ENCODE measurements at regions not wholly inside any gene's neighbourhood (a gene's known extent, or its start where the extent isn't known, plus 50 kb on each side); places are given as distances from the start of the nearest gene placed in this dataset.

DNA sequence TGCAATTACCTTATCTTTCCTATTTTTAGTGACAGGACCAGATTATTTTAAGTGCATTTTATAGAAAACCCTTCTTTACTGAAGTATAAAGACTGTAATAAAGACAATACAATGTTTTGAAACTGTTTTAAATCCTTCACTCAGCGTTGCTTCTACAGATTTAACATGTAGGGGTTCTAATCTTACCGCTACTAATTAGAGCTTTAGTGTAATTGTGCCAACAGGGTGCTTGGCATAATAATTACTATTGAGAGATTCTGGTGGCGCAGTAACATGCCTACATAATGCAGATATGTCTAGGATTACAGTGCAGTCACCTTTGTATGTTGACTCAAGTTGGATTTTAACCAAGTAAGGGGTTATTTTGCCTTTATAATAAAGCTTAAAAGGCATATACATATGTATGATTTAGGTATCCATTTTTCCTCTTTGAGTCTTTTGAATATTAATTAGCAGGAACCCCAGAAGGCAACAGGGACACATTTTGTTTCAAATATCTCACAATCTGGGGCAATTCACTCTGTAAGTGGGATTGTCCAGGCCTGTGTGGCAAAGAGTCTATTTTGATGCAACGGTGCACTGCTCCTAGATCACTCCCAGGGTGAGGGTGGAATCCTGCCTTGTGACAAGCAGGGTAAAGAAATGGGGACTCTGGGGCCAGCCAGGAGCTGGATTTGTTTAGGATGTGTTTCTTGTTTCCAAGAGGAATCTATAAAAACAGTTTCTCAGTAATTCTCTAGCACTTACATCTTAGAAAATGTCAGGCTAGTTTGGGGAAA is 604.7 kb upstream of the SALL1 start:
- DNase-seq (ENCODE audit: extremely low read depth in 1 of 2, low read depth in 1 of 2): no peak

- no peak for DNase-seq (ENCODE audit: extremely low read depth in 1 of 2, low read depth in 1 of 2)
Measured at GRCh38 chr16:51755039-51755501, 604.0 kb upstream of the SALL1 start.

- no peak for DNase-seq (ENCODE audit: extremely low read depth in 1 of 2, low read depth in 1 of 2)
Measured at GRCh38 chr16:51753467-51754127, 602.5 kb upstream of the SALL1 start.

GRCh38 chr16:51752438-51752995 is 601.4 kb upstream of the SALL1 start:
- no peak for DNase-seq (ENCODE audit: extremely low read depth in 1 of 2, low read depth in 1 of 2)

- no peak for DNase-seq (ENCODE audit: extremely low read depth in 1 of 2, low read depth in 1 of 2)
Measured at GRCh38 chr16:51747329-51747728, 596.3 kb upstream of the SALL1 start.

DNA sequence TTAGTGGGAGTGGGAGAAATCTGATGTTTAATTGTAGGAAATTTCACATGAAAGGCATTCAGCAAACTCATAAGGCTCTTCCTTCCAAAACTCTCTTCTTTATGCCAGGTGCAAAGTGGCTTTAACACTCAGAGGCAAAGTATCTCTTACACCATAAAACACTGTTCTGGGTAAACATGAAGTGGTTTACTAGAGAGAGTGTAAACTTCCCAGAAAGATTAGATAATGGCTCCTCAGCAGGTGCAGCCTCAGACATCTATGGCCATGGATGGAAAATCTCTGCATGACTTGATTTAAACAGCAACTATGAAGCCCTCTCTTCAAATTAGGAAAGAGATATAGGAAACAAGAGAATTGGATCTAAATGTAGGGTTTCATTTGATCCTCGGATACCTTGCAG is 583.1 kb upstream of the SALL1 start:
- no peak for DNase-seq (ENCODE audit: extremely low read depth in 1 of 2, low read depth in 1 of 2)

GRCh38 chr16:51733181-51733580 is 582.1 kb upstream of the SALL1 start:
- no peak for DNase-seq (ENCODE audit: extremely low read depth in 1 of 2, low read depth in 1 of 2)

GRCh38 chr16:51731160-51731559 is 580.1 kb upstream of the SALL1 start:
- DNase-seq (ENCODE audit: extremely low read depth in 1 of 2, low read depth in 1 of 2): no peak

GRCh38 chr16:51723036-51723724 is 572.1 kb upstream of the SALL1 start:
- no peak for DNase-seq (ENCODE audit: extremely low read depth in 1 of 2, low read depth in 1 of 2)

GRCh38 chr16:51722467-51722866 is 571.4 kb upstream of the SALL1 start:
- DNase-seq (ENCODE audit: extremely low read depth in 1 of 2, low read depth in 1 of 2): no peak

GRCh38 chr16:51719376-51719775 is 568.3 kb upstream of the SALL1 start:
- no peak for DNase-seq (ENCODE audit: extremely low read depth in 1 of 2, low read depth in 1 of 2)

GRCh38 chr16:51716195-51716594 is 565.1 kb upstream of the SALL1 start:
- DNase-seq (ENCODE audit: extremely low read depth in 1 of 2, low read depth in 1 of 2): no peak

- no peak for DNase-seq (ENCODE audit: extremely low read depth in 1 of 2, low read depth in 1 of 2)
Measured at GRCh38 chr16:51713502-51713901, 562.4 kb upstream of the SALL1 start.

GRCh38 chr16:51710905-51711563 is 560.0 kb upstream of the SALL1 start:
- DNase-seq (ENCODE audit: extremely low read depth in 1 of 2, low read depth in 1 of 2): no peak

DNA sequence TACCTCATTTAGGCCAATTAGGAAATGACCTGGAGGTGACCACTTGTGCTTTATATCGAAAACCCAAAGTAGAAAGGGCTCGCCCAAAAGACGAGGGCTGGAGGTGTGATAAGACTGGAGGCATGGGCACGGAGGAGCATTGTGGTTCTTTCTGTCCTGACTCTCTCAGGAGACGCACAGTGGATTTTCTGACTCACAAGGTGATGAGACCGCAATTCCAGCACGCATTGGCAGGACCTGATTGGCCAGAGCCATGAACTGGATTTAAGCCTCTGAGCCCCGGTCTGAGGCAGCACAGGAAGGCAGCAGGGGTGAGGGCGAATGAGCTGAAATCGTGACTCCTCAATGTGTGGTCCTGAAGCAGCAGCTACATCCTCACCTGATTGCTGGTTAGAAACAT is 559.1 kb upstream of the SALL1 start:
- no peak for DNase-seq (ENCODE audit: extremely low read depth in 1 of 2, low read depth in 1 of 2)

GRCh38 chr16:51708861-51709260 is 557.8 kb upstream of the SALL1 start:
- DNase-seq (ENCODE audit: extremely low read depth in 1 of 2, low read depth in 1 of 2): no peak

DNA sequence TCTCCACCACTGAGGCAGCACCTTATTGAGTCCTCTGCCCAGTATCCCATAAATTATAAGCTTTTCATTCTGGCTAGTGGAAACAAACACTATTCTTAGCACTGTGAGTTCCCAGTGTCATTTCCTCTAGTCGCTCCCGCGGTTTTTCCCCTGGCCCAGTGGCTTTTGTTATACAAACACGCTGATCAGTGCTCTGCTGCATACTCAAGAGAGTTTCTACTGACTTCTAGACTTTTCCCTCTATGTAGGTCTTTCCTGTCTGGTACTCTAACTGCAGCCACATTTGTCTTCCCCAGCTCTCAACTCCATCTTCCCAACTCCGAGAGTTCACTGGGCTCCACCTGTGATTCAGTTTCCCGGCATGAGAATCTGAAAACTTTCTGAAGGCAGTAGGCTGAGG is 556.6 kb upstream of the SALL1 start:
- DNase-seq (ENCODE audit: extremely low read depth in 1 of 2, low read depth in 1 of 2): no peak

DNA sequence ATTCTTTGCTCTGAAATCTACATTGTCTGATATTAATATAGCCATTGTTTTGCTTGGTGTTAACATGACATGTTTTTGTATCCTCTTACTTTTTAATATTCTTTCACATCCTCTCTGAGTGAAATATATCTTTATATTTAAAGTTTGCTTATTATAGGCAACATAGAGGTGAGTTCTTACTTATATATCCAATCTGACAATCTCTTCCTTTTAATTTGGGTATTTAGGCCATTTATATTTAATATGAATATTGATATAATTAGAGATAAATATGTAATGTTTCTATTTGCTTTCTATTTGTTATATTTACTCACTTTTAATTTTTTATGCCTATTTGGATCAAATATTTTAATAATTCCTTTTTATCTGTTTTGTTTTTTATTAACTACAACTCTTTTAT is 554.1 kb upstream of the SALL1 start:
- no peak for DNase-seq (ENCODE audit: extremely low read depth in 1 of 2, low read depth in 1 of 2)

GRCh38 chr16:51701025-51701424 is 550.0 kb upstream of the SALL1 start:
- DNase-seq (ENCODE audit: extremely low read depth in 1 of 2, low read depth in 1 of 2): no peak

GRCh38 chr16:51699686-51700396 is 548.8 kb upstream of the SALL1 start:
- no peak for DNase-seq (ENCODE audit: extremely low read depth in 1 of 2, low read depth in 1 of 2)
